ENCODE measurements at regions not wholly inside any gene's neighbourhood (a gene's known extent, or its start where the extent isn't known, plus 50 kb on each side); places are given as distances from the start of the nearest gene placed in this dataset.

DNA sequence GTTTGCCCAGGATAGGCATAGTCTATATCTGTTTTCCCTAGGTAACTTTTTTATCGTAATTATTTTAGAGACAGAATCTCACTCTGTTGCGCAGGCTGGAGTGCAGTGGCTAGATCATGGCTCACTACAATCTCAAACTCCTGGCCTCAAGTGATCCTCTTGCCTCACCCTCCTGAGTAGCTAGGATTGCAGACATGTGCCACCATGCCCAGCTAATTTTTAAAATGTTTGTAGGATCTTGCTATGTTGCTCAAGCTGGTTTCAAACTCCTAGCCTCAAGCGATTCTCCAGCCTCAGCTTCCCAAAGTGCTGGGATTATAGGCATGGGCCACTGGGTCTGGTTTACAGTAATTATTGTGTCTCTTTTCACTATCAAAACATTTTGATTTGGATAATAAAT, 58.6 kb upstream of the SOX13 start:
- TF ChIP-seq EZH2 (IDR thresholded peaks at IDR 0.05; ENCODE audit: insufficient read depth, poor library complexity, severe bottlenecking): no peak
- no peak for TF ChIP-seq EZH2phosphoT487 (IDR thresholded peaks at IDR 0.05; ENCODE audit: insufficient read depth, low read depth)

Data from GM23248 (cell line).